G401.6 (cell line): ENCODE measurements at regions not wholly inside any gene's neighbourhood (a gene's known extent, or its start where the extent isn't known, plus 50 kb on each side); places are given as distances from the start of the nearest gene placed in this dataset.

Experiments
- FAIRE-seq: peaks from 2 replicates; lab custom pipeline; 2012; peaks lifted over from hg19 to GRCh38; lab: Jason Lieb, UNC

DNA sequence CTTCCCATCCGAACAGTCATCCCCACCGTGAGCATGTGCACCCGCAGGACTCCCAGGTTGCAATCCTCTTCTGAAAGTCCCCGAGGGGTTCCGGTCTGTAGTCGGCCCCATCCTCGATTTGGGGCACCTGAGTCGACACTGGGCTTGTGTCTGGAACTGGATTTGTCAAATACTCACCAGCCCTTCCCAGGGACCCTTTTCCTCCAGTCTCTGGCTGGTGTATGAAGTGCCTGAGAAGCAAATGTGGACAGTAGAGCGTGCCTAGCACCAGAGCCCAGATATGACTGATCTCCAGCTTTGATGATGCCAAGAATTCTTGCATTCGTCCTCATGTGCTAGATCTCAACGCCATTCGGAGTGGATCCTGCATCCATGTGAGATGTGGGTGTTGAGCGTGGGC lies 132.5 kb upstream of the ADARB2 start:
- FAIRE-seq, result no peak

DNA sequence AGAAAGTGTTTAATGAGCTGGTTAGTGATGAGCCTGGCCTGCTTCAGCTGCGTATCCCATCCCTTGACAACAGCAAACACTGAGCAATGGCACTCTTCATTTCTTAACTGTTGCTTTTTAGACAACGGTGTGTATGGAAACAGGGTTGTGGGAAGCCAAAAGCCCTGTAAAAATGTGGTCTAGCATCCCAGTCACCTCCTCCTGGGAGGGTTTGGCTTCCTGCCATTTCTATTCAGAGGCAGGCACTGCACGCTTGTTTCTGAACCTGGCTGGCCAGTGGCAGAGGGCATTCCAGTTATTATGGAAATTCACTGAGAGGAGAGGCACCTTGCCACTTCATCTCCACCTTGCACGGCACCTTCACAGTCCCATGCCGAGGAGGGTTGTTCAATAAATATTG lies 123.0 kb upstream of the ADARB2 start:
- no peak for FAIRE-seq

DNA sequence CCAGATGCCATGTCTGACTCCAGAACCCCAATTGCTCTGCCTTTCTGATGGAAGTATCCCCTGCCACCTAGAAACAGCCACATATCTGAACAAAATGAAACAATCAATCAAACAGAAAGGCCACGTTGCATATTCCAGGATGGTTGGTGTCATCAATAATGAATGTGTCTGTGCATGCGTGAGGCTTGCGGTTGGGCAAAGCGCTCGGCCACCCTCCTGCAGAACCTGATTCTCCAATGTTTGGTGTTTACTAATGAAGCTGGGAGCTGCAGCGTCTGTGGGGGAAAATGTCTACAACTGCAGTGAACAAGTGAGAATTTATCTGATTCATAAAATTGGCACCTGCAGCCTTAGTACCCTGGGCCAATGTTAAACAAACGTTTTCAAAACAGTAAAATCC lies 121.2 kb upstream of the ADARB2 start:
- no peak for FAIRE-seq

DNA sequence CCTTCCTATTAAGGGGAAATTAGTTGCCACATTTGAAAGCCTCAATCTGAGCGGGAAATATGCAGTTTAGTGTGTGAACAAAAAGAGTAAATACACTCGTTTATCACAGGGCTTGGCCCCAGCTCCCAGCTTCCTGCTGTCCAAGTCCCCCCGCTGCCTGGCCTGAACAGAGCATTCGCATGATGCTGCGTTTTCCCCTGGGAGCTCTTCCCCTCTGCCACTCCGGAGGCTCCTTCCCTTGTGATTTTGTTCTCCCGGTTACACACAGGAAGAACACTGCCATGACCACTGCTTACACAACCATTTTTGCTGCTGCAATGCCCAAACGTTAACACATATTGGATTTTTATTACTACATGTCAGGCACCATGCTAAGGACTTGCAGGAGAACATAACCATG lies 120.7 kb upstream of the ADARB2 start:
- no peak for FAIRE-seq

DNA sequence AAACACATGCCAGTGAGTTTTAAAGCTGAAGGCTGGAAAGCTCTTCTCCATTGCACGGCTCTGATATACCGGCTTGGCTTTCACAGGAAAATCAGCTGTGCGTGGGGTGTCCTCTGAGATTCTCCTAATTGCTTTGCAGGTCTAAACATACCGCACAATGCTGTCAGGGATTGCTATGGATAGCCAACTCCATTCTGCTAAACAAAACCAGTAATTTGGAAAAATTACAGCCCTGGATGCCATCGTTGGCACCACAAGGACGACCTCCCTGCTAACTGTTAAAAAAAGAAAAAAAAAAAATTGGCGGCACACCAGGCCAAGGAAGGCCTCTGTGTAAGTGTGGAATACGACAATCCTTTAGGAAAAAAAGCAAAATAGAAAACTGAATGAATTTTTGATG lies 118.6 kb upstream of the ADARB2 start:
- FAIRE-seq, result no peak

DNA sequence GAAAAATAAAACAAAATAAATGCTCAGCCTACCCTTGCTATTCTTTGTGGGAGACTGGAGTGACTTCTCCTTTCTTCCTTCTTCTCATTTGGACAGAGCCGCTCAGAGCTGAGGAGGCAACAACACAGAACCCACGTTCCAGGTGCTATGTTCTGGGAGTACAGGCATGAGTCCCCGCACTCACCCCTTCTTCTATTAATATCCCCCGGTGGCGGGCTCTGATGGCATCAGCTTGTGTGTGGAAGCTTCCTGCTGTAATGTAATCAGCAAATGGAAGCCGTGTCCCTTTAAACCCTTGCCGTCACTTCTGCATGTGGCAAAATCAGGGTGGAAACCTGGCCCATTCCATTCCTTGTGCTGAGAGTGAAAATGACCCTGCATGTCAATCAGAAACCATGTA lies 116.9 kb upstream of the ADARB2 start:
- FAIRE-seq, result no peak

DNA sequence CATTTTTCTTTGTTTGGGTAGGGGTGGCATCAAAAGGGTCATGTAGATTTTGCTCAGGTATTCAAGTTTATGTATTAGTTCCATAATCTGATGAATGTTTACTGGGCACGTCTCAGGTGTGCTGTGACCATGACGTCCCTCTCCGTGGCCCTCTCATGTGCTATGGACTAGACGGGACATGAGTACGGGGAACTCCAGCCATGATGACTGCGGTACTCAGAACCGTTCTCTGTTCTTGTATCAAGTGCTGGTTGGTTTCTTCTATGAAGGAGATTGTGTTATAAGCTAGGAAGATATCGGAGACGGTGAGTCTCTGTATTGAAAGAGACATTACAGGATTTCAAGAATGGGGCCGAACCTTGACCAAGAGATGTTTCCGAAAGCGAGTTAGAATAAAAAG lies 116.5 kb upstream of the ADARB2 start:
- no peak for FAIRE-seq

DNA sequence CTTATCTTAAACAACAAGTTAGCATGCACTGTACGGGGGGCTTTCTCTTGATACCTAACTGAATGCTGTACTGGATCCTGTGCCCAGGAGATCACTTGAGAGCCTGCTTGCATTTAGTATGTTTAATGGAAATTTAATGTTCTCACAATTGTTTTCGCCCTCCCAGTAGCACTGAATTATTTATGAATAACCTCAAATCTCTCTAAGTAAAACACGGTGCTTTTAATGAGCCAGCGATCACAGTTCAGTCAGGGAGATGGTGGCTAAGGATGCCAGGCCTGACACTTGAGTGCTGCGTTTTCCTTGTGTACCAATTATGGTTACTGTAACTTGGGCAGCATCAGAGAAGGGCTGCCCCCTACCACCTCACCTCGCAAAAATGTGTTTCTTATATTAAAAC lies 115.5 kb upstream of the ADARB2 start:
- FAIRE-seq, result no peak

DNA sequence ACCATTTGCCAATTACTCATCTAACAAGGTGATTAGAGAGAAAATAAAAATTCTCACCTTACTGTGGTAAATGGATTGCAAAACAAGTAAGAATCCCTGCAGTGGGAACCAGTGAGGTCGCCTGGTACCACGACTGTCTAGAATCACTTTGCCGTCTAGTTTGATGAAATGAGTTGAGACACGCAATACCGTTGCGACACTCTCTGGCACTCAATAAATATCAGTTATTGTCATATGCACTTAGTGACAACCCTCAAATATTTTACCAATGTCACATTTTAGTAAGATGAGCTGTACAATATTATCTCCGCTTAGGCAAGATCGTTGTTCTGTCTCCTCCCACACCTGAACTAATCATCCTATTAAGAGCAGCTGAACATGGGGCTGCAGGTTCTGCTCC lies 114.4 kb upstream of the ADARB2 start:
- no peak for FAIRE-seq

DNA sequence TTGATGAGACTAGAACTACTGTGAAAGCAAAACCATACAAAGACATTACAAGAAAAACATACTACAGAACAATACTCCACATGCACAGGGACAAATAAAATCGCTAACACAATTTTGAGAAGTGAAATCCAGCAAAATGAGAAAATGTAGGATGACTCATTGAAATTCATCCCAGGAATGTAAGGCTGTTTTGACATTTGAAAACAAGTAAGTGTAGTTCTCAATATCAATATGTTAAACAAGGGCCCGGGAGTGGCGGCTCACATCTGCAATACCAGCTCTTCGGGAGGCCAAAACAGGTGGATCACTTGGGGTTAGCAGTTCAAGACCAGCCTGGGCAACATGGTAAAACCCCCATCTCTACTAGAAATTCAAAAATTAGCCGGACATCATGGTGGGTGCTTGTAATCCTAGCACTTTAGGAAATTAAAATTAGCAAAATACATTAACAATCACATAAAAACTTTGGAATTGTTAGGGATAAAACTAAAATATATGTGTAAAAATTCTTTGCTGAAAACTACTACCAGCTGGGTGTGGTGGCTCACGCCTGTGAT lies 113.7 kb upstream of the ADARB2 start:
- no peak for FAIRE-seq

DNA sequence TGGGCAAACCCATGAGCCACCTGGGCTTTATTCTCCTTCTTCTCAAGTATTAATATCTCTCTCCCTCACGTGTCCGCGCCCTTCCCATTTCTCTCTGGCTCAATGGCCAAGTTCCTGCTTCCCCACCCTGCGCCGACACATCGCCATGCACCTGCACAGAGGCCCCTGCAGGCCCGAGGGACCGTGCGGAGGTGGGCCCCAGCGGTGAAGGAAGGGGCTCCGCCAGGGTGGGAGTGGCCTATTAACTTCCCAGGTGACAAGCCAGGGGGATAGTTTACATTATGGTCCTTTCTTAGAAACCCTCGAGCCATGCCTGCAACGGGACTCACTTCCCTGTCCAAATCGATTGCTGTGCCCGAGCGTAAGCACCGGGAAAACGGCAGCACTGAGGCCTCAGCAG lies 110.0 kb upstream of the ADARB2 start:
- FAIRE-seq, result no peak

DNA sequence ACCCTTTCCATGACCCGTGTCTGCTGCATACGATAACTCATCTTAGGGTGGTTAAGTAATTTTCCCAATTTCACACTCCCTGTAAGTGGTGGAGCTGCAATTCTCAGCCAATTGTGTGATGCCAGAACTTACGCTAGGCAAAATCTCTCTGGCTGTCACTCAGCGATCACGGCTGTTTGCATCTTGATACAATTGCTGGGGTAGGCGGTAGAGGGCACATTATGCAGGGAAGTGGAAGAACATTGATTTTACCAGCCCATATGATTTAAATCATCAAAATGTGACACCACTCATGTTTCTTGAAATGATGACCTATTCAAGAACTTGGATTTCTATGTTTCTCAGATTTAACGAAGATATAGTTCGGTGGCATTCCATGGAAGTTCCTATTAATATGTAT lies 108.7 kb upstream of the ADARB2 start:
- FAIRE-seq, result no peak

DNA sequence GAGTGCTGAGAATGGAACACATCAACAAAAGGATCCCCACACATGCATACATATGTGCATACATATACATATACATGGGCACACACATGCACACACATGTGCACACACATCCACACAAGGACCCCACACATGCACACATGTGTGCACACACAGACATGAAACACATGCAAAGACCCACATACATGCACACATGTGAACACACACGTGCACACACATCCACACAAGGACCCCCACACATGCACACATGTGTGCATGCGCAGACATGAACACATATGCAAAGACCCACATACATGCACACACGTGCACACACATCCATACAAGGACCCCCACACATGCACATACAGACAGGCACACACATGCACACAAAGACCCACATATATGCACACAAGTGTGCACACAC lies 104.4 kb upstream of the ADARB2 start:
- no peak for FAIRE-seq

DNA sequence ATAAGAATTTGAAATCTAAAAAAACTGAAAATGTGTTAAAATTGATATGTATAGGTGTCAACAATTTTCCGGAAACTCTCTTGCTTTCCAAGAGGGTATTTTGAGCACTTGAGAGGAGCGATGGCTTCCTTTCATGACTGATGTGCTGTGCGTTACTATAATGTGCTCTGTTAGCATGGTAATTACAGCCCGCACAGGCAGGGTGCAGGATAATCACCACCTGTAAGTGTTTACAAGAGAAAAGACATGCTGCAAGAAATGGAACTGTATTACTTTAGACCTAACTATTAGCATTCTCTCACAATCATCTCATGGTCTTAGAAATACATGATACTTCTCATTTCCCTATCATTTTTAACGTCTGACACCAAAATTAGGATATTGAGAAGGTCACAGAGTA lies 92.4 kb upstream of the ADARB2 start:
- no peak for FAIRE-seq

DNA sequence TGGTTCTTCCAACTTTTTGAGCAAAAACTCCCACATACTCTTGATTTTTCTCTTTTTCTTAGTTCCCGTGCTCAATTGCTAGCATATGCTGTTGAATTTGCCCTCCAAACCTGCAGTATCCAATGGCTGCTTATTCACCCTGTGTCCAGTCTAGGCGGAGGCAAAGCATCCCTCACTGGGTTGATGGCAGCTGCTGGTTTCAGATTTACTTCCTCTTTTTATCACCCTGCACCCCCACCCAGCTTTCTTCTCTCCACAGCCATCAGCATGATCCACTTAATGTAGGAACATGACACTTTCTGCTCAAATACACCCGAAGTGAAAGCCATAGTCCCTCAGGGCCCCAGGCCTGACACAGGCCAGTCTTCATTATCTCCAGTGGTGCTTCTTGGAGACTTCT lies 87.6 kb upstream of the ADARB2 start:
- FAIRE-seq, result no peak

DNA sequence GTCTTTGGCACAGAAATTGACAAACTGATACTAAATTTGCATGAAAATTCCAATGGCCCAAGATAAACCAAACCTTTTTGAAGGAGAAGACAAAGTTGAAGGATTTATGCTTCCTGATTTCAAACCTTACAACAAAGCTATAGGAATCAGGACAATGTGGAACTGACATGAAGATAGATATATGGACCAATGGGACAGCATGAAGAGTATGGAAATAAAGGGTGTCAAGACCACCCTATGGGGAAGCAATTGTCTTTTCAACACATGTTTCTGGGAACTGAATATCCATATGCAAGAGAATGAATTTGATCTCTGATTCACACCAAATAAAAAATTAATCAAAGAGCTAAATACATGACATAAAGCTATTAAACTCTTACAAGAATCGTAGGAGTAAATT lies 77.2 kb upstream of the ADARB2 start:
- FAIRE-seq, result no peak

DNA sequence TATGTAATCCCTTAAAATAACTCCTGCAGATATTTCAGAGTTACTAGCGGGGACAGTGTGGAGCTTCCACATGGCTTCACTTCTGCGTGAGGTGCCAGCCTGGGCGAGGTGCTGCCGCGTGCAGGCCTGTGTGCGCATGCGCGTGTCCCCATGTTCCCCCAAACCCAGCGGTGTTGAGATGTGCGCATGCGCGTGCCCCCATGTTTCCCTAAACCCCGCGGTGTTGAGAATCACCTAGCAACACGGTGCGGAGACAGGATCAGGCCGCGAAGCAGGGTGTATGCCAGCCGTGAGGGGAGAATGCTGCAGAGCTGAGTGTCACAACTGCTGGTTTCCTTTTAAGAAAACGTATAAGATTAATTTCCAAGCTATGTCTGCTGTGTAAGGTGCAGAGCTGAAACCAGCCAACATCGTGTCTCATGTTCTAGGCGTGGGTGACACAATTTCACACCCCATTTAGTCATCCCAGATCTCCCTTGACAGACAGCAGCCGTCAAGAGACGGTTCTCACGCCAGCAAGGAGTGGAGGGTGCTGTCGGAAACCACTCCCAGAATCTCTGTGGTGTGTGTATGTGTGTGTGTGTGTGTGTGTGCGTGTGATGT lies 71.9 kb upstream of the ADARB2 start:
- FAIRE-seq, result no peak

DNA sequence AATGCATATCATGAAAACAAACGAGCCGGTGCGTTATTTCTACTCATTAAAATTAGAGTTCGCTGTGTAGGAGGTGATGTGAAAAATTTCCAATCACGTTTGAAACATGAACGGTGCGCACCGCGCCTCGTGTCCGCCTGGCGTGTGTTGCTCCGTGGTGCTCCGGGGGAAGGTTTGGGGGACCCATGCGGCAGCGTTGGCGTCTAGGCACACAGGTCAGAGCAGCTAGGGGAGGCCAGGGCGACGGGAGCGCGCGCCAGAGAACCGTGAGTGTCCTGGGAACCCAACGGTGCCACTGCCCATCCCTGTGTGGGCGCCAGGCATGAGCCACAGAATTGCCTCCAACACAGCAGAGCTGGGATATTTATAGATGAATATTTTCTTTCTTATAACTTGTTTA lies 70.6 kb upstream of the ADARB2 start:
- no peak for FAIRE-seq

DNA sequence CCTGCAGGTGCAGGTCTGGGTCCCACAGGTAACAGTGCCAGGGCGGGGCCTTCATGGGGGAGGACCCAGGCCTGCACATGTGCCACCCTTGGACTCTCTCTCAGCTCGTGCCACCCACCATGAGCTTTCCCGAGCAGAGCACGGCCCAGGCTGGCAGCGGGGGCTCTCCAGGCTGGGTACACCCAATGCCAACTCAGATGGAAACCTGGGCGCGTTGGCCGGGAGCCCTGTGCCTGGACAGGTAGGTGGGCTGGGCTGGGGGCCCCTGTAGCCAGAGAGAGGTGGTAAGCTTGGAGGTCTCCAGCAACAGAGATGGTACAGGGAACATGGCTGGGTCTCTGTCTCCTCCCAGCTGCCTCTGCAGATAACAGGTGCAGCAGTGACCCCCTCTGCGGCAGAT lies 69.9 kb upstream of the ADARB2 start:
- FAIRE-seq, result no peak

DNA sequence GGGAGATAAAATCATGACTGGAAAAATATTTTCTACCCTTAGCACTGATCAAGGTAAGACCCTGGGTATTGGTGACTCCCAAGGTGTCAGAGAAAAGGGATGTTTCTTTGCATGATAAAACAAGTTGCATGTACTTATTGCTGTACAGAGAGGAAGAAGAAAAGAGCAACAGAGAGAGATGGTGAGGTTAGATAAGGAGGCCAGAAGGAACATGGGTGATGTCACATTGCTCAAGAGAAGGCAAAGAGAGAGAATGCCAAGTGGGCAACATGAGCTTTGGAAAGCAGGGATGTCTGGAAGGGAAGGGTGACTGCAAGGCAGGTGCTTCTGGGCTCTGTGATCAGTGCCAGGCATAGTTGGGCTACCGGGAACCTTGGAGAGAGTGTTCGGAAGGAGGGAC lies 65.1 kb upstream of the ADARB2 start:
- no peak for FAIRE-seq

DNA sequence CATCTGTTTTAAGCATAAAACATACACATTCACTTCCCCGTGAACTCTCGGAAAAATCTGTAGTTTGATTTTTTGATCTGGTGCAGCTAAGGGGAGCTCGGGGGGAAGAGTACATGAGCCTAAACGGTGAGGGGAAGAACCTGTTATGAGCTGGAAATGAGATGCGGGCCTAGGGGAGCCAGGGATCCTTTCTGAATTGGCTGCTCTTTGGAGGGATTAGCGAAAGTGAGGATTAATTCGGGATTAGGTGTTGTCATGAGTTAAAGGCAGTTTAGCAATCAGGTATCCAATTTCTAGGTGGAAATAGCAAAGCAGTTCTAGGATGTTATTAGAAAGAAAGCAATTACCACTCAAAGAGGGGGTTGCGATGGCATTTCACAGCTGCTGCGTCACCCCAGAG lies 51.1 kb upstream of the ADARB2 start:
- FAIRE-seq, result no peak
